ENCODE measurements at regions not wholly inside any gene's neighbourhood (a gene's known extent, or its start where the extent isn't known, plus 50 kb on each side); places are given as distances from the start of the nearest gene placed in this dataset.

DNA sequence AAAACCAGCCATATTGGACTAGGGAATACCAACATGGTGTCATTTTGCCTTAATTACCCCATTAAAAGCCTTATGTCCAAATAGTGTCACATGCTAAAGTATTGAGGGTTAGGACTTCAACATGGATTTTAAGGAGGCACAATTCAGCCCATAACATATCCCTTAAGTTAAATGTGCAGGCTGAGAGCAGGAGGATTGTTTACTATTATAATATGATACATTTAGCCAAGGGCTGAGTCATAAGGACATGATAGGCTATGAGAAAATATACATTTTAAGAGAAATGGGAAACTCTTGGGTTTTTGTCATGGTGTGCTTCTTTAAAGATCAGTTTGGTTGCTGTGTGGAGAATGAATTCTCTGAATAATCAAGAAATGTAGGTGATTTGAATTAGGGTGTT is 136.8 kb downstream of the RDH14 start:
- Mint-ChIP-seq H3K36me3 (ENCODE audit: low read depth) (no peaks in the 10 kb centered on the region), H3K4me1 (ENCODE audit: low read depth) (no peaks in the 10 kb centered on the region), H3K9me3 (no peaks in the 10 kb centered on the region), H3K27me3 (ENCODE audit: low read depth) (peaks cover 6% of the 10 kb centered on the region), H3K4me3 (no peak overlapping the region), H3K27ac (no peak overlapping the region)

DNA sequence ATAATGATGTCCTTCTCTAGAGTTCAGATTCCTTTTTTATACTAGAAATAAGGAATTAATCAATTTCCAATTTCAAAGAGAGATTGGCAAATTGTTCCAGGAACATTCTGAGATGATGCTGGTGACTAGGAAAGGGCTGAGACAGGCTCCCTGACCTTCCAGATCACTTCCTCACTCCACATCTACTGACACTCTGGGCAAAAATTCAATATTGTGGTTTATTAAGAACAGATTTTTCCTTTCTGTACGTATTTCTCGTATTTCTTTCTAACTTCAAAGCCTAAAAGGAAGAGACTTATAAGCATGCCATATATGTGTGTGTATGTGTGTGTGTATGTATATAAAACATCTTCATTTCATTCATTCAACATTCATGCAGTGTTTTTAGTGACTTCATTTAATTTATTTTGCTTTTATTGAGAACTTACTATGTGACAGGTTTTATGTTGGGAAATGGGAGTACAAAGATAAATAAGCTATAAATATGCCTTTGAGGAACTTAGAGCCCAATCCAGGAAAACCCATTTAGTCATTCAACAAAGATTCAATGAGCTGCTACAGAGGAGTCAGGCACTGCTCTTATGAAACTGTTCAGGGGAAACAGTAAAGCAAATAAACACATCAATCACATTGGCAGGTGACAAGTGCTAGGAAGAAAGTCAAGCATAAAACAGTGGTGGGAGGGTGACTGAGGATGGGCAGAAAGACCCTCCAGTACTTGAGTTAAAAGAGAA is 137.9 kb downstream of the RDH14 start:
- Mint-ChIP-seq H3K4me3 (no peak overlapping the region), H3K4me1 (ENCODE audit: low read depth) (no peaks in the 10 kb centered on the region), H3K36me3 (ENCODE audit: low read depth) (no peaks in the 10 kb centered on the region), H3K27me3 (ENCODE audit: low read depth) (peaks cover 6% of the 10 kb centered on the region), H3K9me3 (no peaks in the 10 kb centered on the region), H3K27ac (no peak overlapping the region)

DNA sequence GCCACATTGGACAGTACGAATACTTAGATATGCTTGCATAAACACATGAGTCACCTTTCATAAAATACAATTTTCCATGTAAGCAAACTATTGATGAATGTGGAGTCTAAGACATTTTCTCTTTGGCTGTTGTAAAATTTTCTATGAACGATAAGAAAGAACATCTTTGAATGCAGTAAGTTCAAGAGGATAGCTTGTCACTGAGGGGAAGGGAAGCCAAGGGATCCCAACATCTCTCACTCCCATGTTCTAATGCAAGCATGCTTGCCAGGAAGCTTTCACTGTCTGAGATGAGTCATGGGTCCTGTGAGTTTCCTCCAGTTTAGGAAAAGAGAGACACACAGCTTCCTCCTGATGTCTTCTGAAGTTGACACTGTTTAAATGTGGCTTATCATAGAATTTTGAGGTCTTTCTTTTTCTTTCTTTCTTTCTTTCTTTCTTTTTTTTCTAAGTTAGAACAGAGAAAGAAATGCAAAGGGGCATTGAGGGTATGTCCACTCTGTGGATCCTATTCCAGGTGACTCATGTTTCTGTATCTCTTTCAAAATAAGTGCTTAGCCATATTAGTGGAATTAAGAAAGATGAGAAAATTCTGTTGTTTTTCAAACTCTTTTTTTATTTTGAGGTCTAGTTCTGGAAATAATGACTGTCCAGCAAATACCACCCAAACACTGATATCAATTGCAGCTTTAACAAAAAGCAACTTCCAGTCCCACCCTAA is 146.6 kb downstream of the RDH14 start:
- H3K27ac Mint-ChIP-seq, result no peak overlapping the region
- H3K4me3 Mint-ChIP-seq, result no peak overlapping the region
- H3K9me3 Mint-ChIP-seq, result no peaks in the 10 kb centered on the region
- H3K4me1 Mint-ChIP-seq (ENCODE audit: low read depth), result no peaks in the 10 kb centered on the region
- H3K36me3 Mint-ChIP-seq (ENCODE audit: low read depth), result no peaks in the 10 kb centered on the region
- H3K27me3 Mint-ChIP-seq (ENCODE audit: low read depth), result no peaks in the 10 kb centered on the region

DNA sequence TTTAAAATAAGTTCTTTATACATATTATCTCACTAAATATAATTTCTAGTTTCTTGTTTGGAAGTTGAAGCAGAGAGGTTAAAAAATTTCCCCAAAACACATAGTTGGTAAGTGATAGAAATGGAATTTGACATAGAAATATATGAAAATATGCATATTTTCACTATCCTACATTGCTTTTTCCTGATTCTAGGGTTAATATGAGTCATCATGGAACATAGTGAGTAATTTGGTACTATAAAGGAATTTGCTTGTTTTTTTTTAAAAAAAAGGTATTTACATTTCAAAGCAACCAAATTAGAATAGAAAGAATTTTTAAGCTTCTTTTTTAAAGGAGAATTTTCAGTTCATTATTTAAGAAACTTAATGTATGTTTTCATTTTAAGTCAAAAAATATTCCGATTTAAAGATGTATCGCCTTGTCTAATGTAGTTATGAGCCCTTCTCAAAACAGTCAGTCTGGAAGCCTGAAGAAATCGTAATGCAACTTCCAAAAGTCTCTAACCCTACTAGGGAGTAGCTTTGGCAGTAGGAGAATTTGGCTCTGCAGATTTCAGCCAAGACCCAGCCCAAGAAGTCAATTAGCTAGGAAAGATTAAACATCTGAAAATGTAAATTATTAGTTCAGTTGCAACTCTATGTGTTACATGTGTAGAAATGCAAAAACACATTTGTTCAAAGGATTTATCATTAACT is 147.3 kb downstream of the RDH14 start:
- Mint-ChIP-seq H3K4me1 (ENCODE audit: low read depth) (no peaks in the 10 kb centered on the region), H3K4me3 (no peak overlapping the region), H3K27me3 (ENCODE audit: low read depth) (no peaks in the 10 kb centered on the region), H3K9me3 (no peaks in the 10 kb centered on the region), H3K27ac (no peak overlapping the region), H3K36me3 (ENCODE audit: low read depth) (no peaks in the 10 kb centered on the region)

DNA sequence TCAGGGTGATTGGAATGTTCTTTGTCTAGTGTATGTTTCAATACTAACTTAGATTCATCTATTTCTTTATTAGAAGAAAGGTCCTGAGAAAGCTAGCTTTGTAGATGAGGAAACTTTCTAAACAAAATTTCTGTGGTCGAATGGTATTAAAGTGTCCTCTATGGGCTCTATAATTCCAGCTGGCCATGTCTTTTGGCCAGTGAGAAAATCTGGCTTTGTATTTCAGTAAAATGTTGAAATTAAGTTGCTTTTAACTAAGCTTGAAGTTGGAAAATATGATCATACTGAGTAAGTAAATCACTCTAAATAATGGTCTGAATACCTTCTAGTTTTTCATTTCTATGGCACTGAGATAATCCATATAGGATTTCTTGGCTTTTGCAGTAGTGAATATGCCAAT is 148.8 kb downstream of the RDH14 start:
- Mint-ChIP-seq H3K9me3 (no peaks in the 10 kb centered on the region), H3K4me3 (no peak overlapping the region), H3K36me3 (ENCODE audit: low read depth) (no peaks in the 10 kb centered on the region), H3K27ac (no peak overlapping the region), H3K27me3 (ENCODE audit: low read depth) (no peaks in the 10 kb centered on the region), H3K4me1 (ENCODE audit: low read depth) (no peaks in the 10 kb centered on the region)

DNA sequence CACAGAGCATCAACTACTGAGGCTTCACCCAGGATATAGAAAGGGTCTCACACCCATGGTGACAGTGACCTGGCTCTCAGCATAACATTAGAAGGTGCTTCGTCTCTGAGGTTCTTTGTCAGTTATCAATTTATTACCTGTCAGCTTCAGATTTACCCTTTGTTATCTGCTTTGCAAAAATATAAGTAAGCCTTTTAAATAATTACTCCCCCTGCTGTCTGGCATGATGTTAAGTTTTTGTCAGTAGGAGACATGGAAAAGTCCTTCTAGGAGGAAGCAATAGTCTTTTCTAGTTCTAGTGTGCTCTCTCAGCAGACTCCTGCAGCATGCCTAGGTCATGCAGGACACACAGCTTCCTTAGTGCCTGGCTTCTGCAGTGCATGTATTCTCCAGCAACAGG is 149.9 kb downstream of the RDH14 start:
- Mint-ChIP-seq H3K27ac (no peak overlapping the region), H3K4me1 (ENCODE audit: low read depth) (no peaks in the 10 kb centered on the region)

DNA sequence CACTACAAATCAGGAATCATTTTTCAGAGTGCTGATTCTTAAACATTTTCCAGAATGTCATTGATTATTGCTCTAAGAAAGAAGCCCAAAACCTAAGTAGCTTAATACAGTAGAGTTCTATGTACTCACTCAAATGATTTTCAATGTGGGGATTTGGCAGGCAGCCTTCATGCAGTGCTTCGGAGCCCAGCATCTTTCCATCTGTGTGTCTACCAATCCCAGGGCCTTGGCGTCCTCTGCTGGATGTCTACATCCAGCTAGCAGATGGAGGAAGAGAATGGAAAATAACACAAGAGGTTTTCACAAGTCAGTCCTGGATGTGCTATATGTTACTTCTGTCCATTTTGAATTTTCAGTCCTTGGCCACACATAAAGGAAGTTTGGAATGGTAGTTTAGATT is 151.8 kb downstream of the RDH14 start:
- no peaks in the 10 kb centered on the region for H3K36me3 Mint-ChIP-seq (ENCODE audit: low read depth)
- no peak overlapping the region for H3K27ac Mint-ChIP-seq
- H3K4me3 Mint-ChIP-seq, result no peak overlapping the region
- H3K9me3 Mint-ChIP-seq, result no peaks in the 10 kb centered on the region
- no peaks in the 10 kb centered on the region for H3K4me1 Mint-ChIP-seq (ENCODE audit: low read depth)
- no peaks in the 10 kb centered on the region for H3K27me3 Mint-ChIP-seq (ENCODE audit: low read depth)

More for the DNA sequence above, 149.9 kb downstream of the RDH14 start:
- Mint-ChIP-seq H3K4me3 (no peak overlapping the region), H3K27me3 (ENCODE audit: low read depth) (no peaks in the 10 kb centered on the region), H3K9me3 (no peaks in the 10 kb centered on the region), H3K36me3 (ENCODE audit: low read depth) (no peaks in the 10 kb centered on the region)

DNA sequence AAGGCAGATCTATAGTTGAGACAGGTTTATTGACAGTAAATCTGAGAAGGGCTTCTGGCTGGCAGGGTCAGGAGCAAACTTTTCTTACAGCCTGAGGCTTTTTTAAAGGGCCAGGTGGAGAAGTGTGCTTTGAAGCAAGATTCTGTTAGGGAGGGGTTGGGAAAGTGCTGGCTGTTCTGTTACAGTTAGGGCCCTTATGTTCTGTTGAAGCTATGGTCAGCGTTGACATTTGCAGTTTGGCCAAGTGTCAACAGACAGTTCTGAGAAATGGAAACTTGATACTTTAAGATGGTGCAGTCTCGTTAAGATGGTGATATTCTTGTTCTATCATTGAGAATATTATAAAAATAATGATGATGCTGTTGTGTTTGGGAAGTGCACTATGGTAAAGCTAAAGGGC is 154.2 kb downstream of the RDH14 start:
- Mint-ChIP-seq H3K36me3 (ENCODE audit: low read depth) (no peaks in the 10 kb centered on the region), H3K9me3 (no peaks in the 10 kb centered on the region), H3K4me1 (ENCODE audit: low read depth) (no peaks in the 10 kb centered on the region), H3K27ac (no peak overlapping the region), H3K4me3 (no peak overlapping the region), H3K27me3 (ENCODE audit: low read depth) (no peaks in the 10 kb centered on the region)

DNA sequence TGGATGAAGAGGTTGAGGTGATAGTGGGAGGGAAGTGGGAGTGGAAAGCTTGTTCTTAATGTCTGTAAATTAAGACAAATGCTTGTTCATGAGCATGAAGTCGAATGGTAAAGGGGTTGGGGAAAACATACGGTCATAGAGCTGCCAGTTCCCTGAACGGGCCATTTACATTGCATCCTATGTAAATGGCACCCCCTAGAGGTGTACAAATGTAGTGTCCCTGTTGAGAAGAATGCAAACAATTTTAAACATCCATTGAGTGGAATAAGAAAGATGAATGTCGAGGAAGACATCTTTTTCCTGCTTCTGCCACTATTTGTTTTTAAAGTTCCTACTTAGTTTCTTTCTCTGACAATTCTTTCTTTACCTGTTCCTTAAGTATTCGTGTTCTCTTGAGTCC is 155.7 kb downstream of the RDH14 start:
- no peaks in the 10 kb centered on the region for H3K4me1 Mint-ChIP-seq (ENCODE audit: low read depth)
- no peaks in the 10 kb centered on the region for H3K36me3 Mint-ChIP-seq (ENCODE audit: low read depth)
- H3K9me3 Mint-ChIP-seq, result no peaks in the 10 kb centered on the region
- H3K4me3 Mint-ChIP-seq, result no peak overlapping the region
- H3K27ac Mint-ChIP-seq, result no peak overlapping the region
- H3K27me3 Mint-ChIP-seq (ENCODE audit: low read depth), result no peaks in the 10 kb centered on the region

DNA sequence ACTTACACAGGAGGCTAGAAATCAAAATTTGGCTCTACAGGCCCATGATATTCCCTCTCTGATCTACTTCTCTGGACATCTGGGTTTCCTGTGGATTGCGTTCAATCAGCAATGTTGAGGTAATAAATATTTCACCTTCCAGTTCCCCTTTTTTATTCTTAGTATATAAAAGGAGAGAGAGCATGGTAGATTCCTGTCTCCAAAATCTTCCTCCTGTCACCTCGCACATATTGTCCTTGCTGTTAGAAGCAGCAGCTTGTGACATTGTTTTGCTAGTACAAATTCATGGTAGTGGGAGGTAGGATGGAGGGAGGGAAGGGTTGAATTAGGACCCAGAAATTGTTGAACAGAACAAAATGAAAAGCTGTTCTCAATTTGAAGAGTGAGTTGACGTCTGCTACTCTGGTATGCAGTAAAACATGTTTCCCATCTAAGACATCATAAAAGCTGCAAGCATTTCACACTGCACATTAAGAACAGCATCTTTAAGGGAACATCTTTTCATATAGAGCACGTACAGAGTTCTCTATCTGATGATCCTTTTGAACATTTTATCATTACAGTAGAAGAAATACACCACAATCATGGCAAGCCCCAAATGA is 156.4 kb downstream of the RDH14 start:
- no peaks in the 10 kb centered on the region for H3K9me3 Mint-ChIP-seq
- no peak overlapping the region for H3K4me3 Mint-ChIP-seq
- no peaks in the 10 kb centered on the region for H3K36me3 Mint-ChIP-seq (ENCODE audit: low read depth)

DNA sequence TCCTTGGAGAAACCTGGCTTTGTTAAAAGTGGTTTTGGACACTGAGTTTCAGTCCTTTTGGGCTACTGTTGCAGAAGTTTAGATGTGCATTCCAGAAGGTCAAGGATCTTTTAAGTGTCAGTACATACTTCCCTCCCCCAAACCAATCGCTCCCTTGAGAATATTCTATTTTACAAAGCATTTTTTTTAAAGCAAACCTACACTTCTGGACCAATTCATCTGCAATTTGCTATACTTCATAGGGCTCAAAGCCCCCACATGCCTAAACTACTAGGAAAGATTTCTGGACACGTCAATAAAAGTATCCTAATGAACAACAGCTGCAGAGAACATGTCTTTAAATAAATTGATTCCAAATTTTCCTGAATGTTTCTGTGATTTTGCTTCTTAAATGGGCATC is 157.6 kb downstream of the RDH14 start:
- no peaks in the 10 kb centered on the region for H3K36me3 Mint-ChIP-seq (ENCODE audit: low read depth)
- H3K4me3 Mint-ChIP-seq, result no peak overlapping the region
- no peaks in the 10 kb centered on the region for H3K4me1 Mint-ChIP-seq (ENCODE audit: low read depth)
- H3K9me3 Mint-ChIP-seq, result no peaks in the 10 kb centered on the region
- H3K27me3 Mint-ChIP-seq (ENCODE audit: low read depth), result no peaks in the 10 kb centered on the region
- no peak overlapping the region for H3K27ac Mint-ChIP-seq

More for the DNA sequence above, 156.4 kb downstream of the RDH14 start:
- no peaks in the 10 kb centered on the region for H3K27me3 Mint-ChIP-seq (ENCODE audit: low read depth)
- no peaks in the 10 kb centered on the region for H3K4me1 Mint-ChIP-seq (ENCODE audit: low read depth)
- H3K27ac Mint-ChIP-seq, result no peak overlapping the region

DNA sequence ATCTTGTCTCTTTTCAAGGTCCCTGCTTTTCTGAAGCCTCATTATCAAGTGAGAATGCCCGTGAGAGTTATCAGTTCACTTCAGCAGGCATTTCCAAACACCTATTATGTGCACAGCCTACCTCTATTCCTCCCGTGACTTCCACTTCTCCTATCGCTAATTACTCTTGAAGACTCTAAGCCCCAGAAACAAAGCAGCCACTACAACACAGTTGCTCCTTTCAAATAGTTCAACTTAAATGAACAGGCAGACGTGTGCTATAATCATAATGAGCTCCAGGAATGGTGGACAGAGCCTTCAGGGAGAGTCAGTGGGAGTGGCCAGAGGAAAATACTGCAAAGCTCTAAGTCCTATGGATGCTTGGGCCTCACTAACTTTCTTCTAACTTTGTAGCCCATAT is 159.0 kb downstream of the RDH14 start:
- no peak overlapping the region for H3K27ac Mint-ChIP-seq
- no peaks in the 10 kb centered on the region for H3K27me3 Mint-ChIP-seq (ENCODE audit: low read depth)
- no peak overlapping the region for H3K4me3 Mint-ChIP-seq
- no peaks in the 10 kb centered on the region for H3K36me3 Mint-ChIP-seq (ENCODE audit: low read depth)
- no peaks in the 10 kb centered on the region for H3K4me1 Mint-ChIP-seq (ENCODE audit: low read depth)
- no peaks in the 10 kb centered on the region for H3K9me3 Mint-ChIP-seq

DNA sequence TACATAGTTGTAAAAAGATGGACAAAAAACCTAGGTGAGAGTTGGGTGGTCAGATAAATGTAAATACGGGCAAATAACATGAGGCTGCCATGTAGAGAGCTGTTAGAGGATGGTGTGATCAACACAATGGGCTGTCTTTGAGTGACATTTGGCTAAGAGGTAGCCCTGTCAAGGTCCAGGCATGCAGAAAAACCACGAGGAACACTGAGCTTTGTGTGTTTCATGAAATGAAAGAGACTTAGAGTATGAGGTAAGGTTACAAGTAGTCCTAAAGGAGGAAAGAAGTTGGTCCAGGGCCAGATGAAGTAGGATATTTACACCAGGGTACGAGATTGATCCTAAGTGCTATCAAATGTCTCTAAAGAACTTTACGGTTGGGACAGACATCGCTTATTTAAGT is 160.9 kb downstream of the RDH14 start:
- no peaks in the 10 kb centered on the region for H3K9me3 Mint-ChIP-seq
- H3K27ac Mint-ChIP-seq, result no peak overlapping the region
- H3K4me3 Mint-ChIP-seq, result no peak overlapping the region
- no peaks in the 10 kb centered on the region for H3K36me3 Mint-ChIP-seq (ENCODE audit: low read depth)
- H3K4me1 Mint-ChIP-seq (ENCODE audit: low read depth), result no peaks in the 10 kb centered on the region
- H3K27me3 Mint-ChIP-seq (ENCODE audit: low read depth), result no peaks in the 10 kb centered on the region

DNA sequence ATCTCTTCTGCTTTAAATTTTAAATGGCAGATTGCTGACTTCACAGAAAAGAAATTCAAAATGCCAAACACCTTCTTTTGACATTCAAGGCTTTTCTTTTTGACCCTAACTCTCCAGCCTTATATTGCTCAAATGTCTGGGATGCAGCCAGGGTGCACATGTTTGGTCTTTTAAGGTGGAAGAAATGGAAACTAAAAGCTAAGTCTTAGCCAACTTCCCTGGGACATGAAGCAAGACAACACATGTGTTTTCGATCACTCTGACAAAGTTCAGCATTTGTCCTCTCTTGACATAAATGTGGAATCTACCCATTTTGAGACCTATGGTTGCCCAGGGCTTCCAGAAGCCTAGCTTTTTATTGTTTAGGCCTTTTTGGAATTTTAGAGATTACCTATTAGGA is 161.6 kb downstream of the RDH14 start:
- Mint-ChIP-seq H3K27ac (no peak overlapping the region), H3K4me1 (ENCODE audit: low read depth) (no peaks in the 10 kb centered on the region), H3K36me3 (ENCODE audit: low read depth) (no peaks in the 10 kb centered on the region), H3K4me3 (no peak overlapping the region), H3K27me3 (ENCODE audit: low read depth) (no peaks in the 10 kb centered on the region), H3K9me3 (no peaks in the 10 kb centered on the region)

Measured in T-helper 1 cell treated with Interleukin-12 subunit alpha and Interleukin-12 subunit beta and Interleukin-4 antibody, amounts not matched to agents 30 μg/mL and 1 μg/mL, for 36 hours (primary cell).